HG03039 (cell line): ENCODE measurements at regions not wholly inside any gene's neighbourhood (a gene's known extent, or its start where the extent isn't known, plus 50 kb on each side); places are given as distances from the start of the nearest gene placed in this dataset.

ENCODE experiments used
- ATAC-seq: cut with Tn5 transposase; IDR thresholded peaks from one replicate; pipeline ENCODE4 v1.9.1; 2021; ENCODE audit warnings: mild to moderate bottlenecking, moderate library complexity; ENCODE audit not compliant: unreplicated experiment

- ATAC-seq: no peak
Measured at GRCh38 chr3:156620901-156621300, 53.5 kb upstream of the TIPARP start.

- ATAC-seq: no peak
Measured at GRCh38 chr3:156620260-156620659, 54.1 kb upstream of the TIPARP start.

GRCh38 chr3:156619376-156619775 is 55.0 kb upstream of the TIPARP start:
- ATAC-seq: no peak

GRCh38 chr3:156617781-156618180 is 56.6 kb upstream of the TIPARP start:
- ATAC-seq: no peak

- no peak for ATAC-seq
Measured at GRCh38 chr3:156617145-156617544, 57.2 kb upstream of the TIPARP start.

- no peak for ATAC-seq
Measured at GRCh38 chr3:156615592-156616173, 58.7 kb upstream of the TIPARP start.

GRCh38 chr3:156614642-156615511 is 59.5 kb upstream of the TIPARP start:
- no peak for ATAC-seq

- no peak for ATAC-seq
Measured at GRCh38 chr3:156612903-156613302, 58.0 kb upstream of the SSR3 start.

GRCh38 chr3:156611870-156612494 is 57.1 kb upstream of the SSR3 start:
- no peak for ATAC-seq

- ATAC-seq: no peak
Measured at GRCh38 chr3:156610154-156610553, 55.2 kb upstream of the SSR3 start.

- no peak for ATAC-seq
Measured at GRCh38 chr3:156609546-156609945, 54.6 kb upstream of the SSR3 start.

- no peak for ATAC-seq
Measured at GRCh38 chr3:156608601-156609514, 53.9 kb upstream of the SSR3 start.

GRCh38 chr3:156606729-156607128 is 51.8 kb upstream of the SSR3 start:
- peak; percentile 66 for ATAC-seq

GRCh38 chr3:156605686-156606605 is 51.0 kb upstream of the SSR3 start:
- ATAC-seq: no peak

GRCh38 chr3:156604642-156605144 is 49.8 kb upstream of the SSR3 start:
- no peak for ATAC-seq
